GM19193 (cell line): ENCODE measurements at regions not wholly inside any gene's neighbourhood (a gene's known extent, or its start where the extent isn't known, plus 50 kb on each side); places are given as distances from the start of the nearest gene placed in this dataset.

ENCODE experiments used
- POLR2A ChIP-seq: IDR thresholded peaks from 4 replicates; pipeline ENCODE4 v1.6.1; 2011; ENCODE audit not compliant: insufficient read depth, insufficient read length; ENCODE audit errors: extremely low read depth

- no peak for TF ChIP-seq POLR2A
These were observed 102.3 kb upstream of the CPEB4 start for GRCh38 chr5:173785866-173786265.

- peak; percentile 8 for TF ChIP-seq POLR2A
These were observed 101.6 kb upstream of the CPEB4 start for GRCh38 chr5:173786286-173787187.

- TF ChIP-seq POLR2A: no peak
These were observed 98.9 kb upstream of the CPEB4 start for GRCh38 chr5:173789031-173789920.

- TF ChIP-seq POLR2A: no peak
These were observed 97.9 kb upstream of the CPEB4 start for GRCh38 chr5:173790177-173790719.

- no peak for TF ChIP-seq POLR2A
These were observed 97.2 kb upstream of the CPEB4 start for GRCh38 chr5:173790836-173791546.

GRCh38 chr5:173791878-173792277, 96.3 kb upstream of the CPEB4 start:
- no peak for TF ChIP-seq POLR2A

GRCh38 chr5:173792781-173793547, 95.2 kb upstream of the CPEB4 start:
- TF ChIP-seq POLR2A: no peak

GRCh38 chr5:173793648-173794548, 94.3 kb upstream of the CPEB4 start:
- TF ChIP-seq POLR2A: no peak

GRCh38 chr5:173794901-173795416, 93.2 kb upstream of the CPEB4 start:
- no peak for TF ChIP-seq POLR2A

GRCh38 chr5:173795601-173796000, 92.5 kb upstream of the CPEB4 start:
- TF ChIP-seq POLR2A: no peak

- no peak for TF ChIP-seq POLR2A
These were observed 91.2 kb upstream of the CPEB4 start for GRCh38 chr5:173796721-173797495.
